DOHH2 (cell line): ENCODE measurements at regions not wholly inside any gene's neighbourhood (a gene's known extent, or its start where the extent isn't known, plus 50 kb on each side); places are given as distances from the start of the nearest gene placed in this dataset.

Experiments used
- CTCF ChIP-seq: fragments of 200-600 bp; sonication (generic); IDR thresholded peaks from one replicate; pipeline ENCODE4 v1.5.1; 2014; ENCODE audit warnings: antibody characterized with exemption, mild to moderate bottlenecking, low read depth, low read length; ENCODE audit not compliant: poor library complexity, severe bottlenecking
- EZH2phosphoT487 ChIP-seq: fragments of 200-600 bp; sonication (generic); IDR thresholded peaks from 2 replicates; pipeline ENCODE4 v1.6.1; 2017; ENCODE audit warnings: borderline replicate concordance, mild to moderate bottlenecking, antibody characterized with exemption, low read length, moderate library complexity, mixed read lengths

GRCh38 chr1:87666681-87667080 lies 338.0 kb downstream of the LMO4 start:
- TF ChIP-seq CTCF (no peak), EZH2phosphoT487 (no peak)
